ENCODE measurements at regions not wholly inside any gene's neighbourhood (a gene's known extent, or its start where the extent isn't known, plus 50 kb on each side); places are given as distances from the start of the nearest gene placed in this dataset.
"Not testable (repeated sequence)": the region's sequence is repeated elsewhere in the genome, so short reads cannot be mapped to it uniquely, and the experiment has no call there.

GRCh38 chr7:9210114-9210513 is 776.7 kb downstream of the NXPH1 start:
- no peak for DNase-seq (ENCODE audit: low spot score)

- DNase-seq (ENCODE audit: low spot score) = no peak
Measured at GRCh38 chr7:9217204-9217603, 783.8 kb downstream of the NXPH1 start.

GRCh38 chr7:9226500-9226899 is 793.1 kb downstream of the NXPH1 start:
- no peak for DNase-seq (ENCODE audit: low spot score)

GRCh38 chr7:9231630-9232121 is 798.3 kb downstream of the NXPH1 start:
- no peak for DNase-seq (ENCODE audit: low spot score)

- DNase-seq (ENCODE audit: low spot score) = no peak
Measured at GRCh38 chr7:9240001-9240400, 806.6 kb downstream of the NXPH1 start.

- DNase-seq (ENCODE audit: low spot score) = no peak
Measured at GRCh38 chr7:9241826-9242225, 808.4 kb downstream of the NXPH1 start.

GRCh38 chr7:9242636-9243035 is 809.2 kb downstream of the NXPH1 start:
- DNase-seq (ENCODE audit: low spot score) = no peak

- no peak for DNase-seq (ENCODE audit: low spot score)
Measured at GRCh38 chr7:9250876-9251275, 817.5 kb downstream of the NXPH1 start.

GRCh38 chr7:9264395-9264794 is 831.0 kb downstream of the NXPH1 start:
- no peak for DNase-seq (ENCODE audit: low spot score)

- DNase-seq (ENCODE audit: low spot score) = no peak
Measured at GRCh38 chr7:9280088-9280487, 846.7 kb downstream of the NXPH1 start.

- DNase-seq (ENCODE audit: low spot score) = no peak
Measured at GRCh38 chr7:9283246-9283645, 849.8 kb downstream of the NXPH1 start.

GRCh38 chr7:9302436-9302835 is 869.0 kb downstream of the NXPH1 start:
- no peak for DNase-seq (ENCODE audit: low spot score)

- DNase-seq (ENCODE audit: low spot score) = no peak
Measured at GRCh38 chr7:9307131-9307530, 873.7 kb downstream of the NXPH1 start.

- DNase-seq (ENCODE audit: low spot score) = no peak
Measured at GRCh38 chr7:9324513-9324912, 891.1 kb downstream of the NXPH1 start.

GRCh38 chr7:9328296-9328695 is 894.9 kb downstream of the NXPH1 start:
- no peak for DNase-seq (ENCODE audit: low spot score)

- DNase-seq (ENCODE audit: low spot score) = no peak
Measured at GRCh38 chr7:9349625-9350024, 916.2 kb downstream of the NXPH1 start.

GRCh38 chr7:9391221-9391620 is 957.8 kb downstream of the NXPH1 start:
- DNase-seq (ENCODE audit: low spot score) = no peak

GRCh38 chr7:9391984-9392383 is 958.6 kb downstream of the NXPH1 start:
- DNase-seq (ENCODE audit: low spot score) = no peak

GRCh38 chr7:9404386-9404785 is 971.0 kb downstream of the NXPH1 start:
- not testable (repeated sequence) for DNase-seq (ENCODE audit: low spot score)

GRCh38 chr7:9407816-9408215 is 974.4 kb downstream of the NXPH1 start:
- no peak for DNase-seq (ENCODE audit: low spot score)

- no peak for DNase-seq (ENCODE audit: low spot score)
Measured at GRCh38 chr7:9453521-9453920, 1020.1 kb downstream of the NXPH1 start.

GRCh38 chr7:9488555-9488954 is 1055.1 kb downstream of the NXPH1 start:
- no peak for DNase-seq (ENCODE audit: low spot score)

- DNase-seq (ENCODE audit: low spot score) = no peak
Measured at GRCh38 chr7:9498303-9498702, 1064.9 kb downstream of the NXPH1 start.

- no peak for DNase-seq (ENCODE audit: low spot score)
Measured at GRCh38 chr7:9502269-9502668, 1068.9 kb downstream of the NXPH1 start.

- DNase-seq (ENCODE audit: low spot score) = no peak
Measured at GRCh38 chr7:9504678-9505077, 1071.3 kb downstream of the NXPH1 start.

All from CD4-positive, alpha-beta T cell treated with Interleukin-2 at 100 ng/mL for 4 hours (primary cell).